GM18909 (cell line): ENCODE measurements at regions not wholly inside any gene's neighbourhood (a gene's known extent, or its start where the extent isn't known, plus 50 kb on each side); places are given as distances from the start of the nearest gene placed in this dataset.
"Not testable (repeated sequence)": the region's sequence is repeated elsewhere in the genome, so short reads cannot be mapped to it uniquely, and the experiment has no call there.

Source experiments
- ATAC-seq: cut with Tn5 transposase; IDR thresholded peaks from one replicate; pipeline ENCODE4 v1.9.1; 2021; ENCODE audit warnings: mild to moderate bottlenecking; ENCODE audit not compliant: unreplicated experiment, poor library complexity

GRCh38 chr4:164251257-164251656 lies 502.7 kb upstream of the SMIM31 start:
- ATAC-seq: no peak

GRCh38 chr4:164252286-164252685 lies 501.6 kb upstream of the SMIM31 start:
- no peak for ATAC-seq

- ATAC-seq: no peak
These were observed 492.1 kb upstream of the SMIM31 start for GRCh38 chr4:164261831-164262230.

GRCh38 chr4:164262508-164262907 lies 491.4 kb upstream of the SMIM31 start:
- not testable (repeated sequence) for ATAC-seq

GRCh38 chr4:164277414-164277813 lies 476.5 kb upstream of the SMIM31 start:
- ATAC-seq: not testable (repeated sequence)

GRCh38 chr4:164287173-164287572 lies 466.8 kb upstream of the SMIM31 start:
- ATAC-seq: no peak

GRCh38 chr4:164288578-164288977 lies 465.4 kb upstream of the SMIM31 start:
- no peak for ATAC-seq

- ATAC-seq: no peak
These were observed 460.7 kb upstream of the SMIM31 start for GRCh38 chr4:164293203-164293602.

GRCh38 chr4:164293743-164294142 lies 460.2 kb upstream of the SMIM31 start:
- ATAC-seq: no peak

- no peak for ATAC-seq
These were observed 452.5 kb upstream of the SMIM31 start for GRCh38 chr4:164301430-164301829.

GRCh38 chr4:164304101-164304639 lies 449.8 kb upstream of the SMIM31 start:
- no peak for ATAC-seq

- ATAC-seq: no peak
These were observed 449.1 kb upstream of the SMIM31 start for GRCh38 chr4:164304861-164305260.

- no peak for ATAC-seq
These were observed 446.7 kb upstream of the SMIM31 start for GRCh38 chr4:164307262-164307661.

GRCh38 chr4:164312671-164313070 lies 441.3 kb upstream of the SMIM31 start:
- no peak for ATAC-seq

GRCh38 chr4:164313853-164314252 lies 440.1 kb upstream of the SMIM31 start:
- no peak for ATAC-seq

GRCh38 chr4:164318350-164318749 lies 435.6 kb upstream of the SMIM31 start:
- no peak for ATAC-seq

- ATAC-seq: no peak
These were observed 434.2 kb upstream of the SMIM31 start for GRCh38 chr4:164319688-164320087.

- no peak for ATAC-seq
These were observed 433.1 kb upstream of the SMIM31 start for GRCh38 chr4:164320847-164321246.

- ATAC-seq: no peak
These were observed 427.9 kb upstream of the SMIM31 start for GRCh38 chr4:164326056-164326455.

- no peak for ATAC-seq
These were observed 416.5 kb upstream of the SMIM31 start for GRCh38 chr4:164337219-164337944.

GRCh38 chr4:164343472-164343976 lies 410.4 kb upstream of the SMIM31 start:
- ATAC-seq: no peak

GRCh38 chr4:164345756-164346155 lies 408.2 kb upstream of the SMIM31 start:
- ATAC-seq: no peak
